ENCODE measurements at regions not wholly inside any gene's neighbourhood (a gene's known extent, or its start where the extent isn't known, plus 50 kb on each side); places are given as distances from the start of the nearest gene placed in this dataset.

GRCh38 chr18:67865400-67865799, 348.9 kb upstream of the DSEL start:
- no peaks in the 10 kb centered on the region for H3K4me1 Mint-ChIP-seq
- ChIA-PET CTCF (no interaction called here), POLR2A (no interaction called here)
- H3K36me3 Mint-ChIP-seq (ENCODE audit: low read depth), result no peaks in the 10 kb centered on the region
- no peak overlapping the region for H3K4me3 Mint-ChIP-seq
- no peaks in the 10 kb centered on the region for H3K27me3 Mint-ChIP-seq
- H3K27ac Mint-ChIP-seq, result no peak overlapping the region
- no peaks in the 10 kb centered on the region for H3K9me3 Mint-ChIP-seq
- DNase-seq, result no peak

GRCh38 chr18:67864677-67865340, 348.3 kb upstream of the DSEL start:
- CTCF ChIA-PET, result no interaction called here
- H3K4me3 Mint-ChIP-seq, result no peak overlapping the region

GRCh38 chr18:67862069-67862468, 345.5 kb upstream of the DSEL start:
- Mint-ChIP-seq H3K4me1 (no peaks in the 10 kb centered on the region), H3K4me3 (no peak overlapping the region), H3K36me3 (ENCODE audit: low read depth) (no peaks in the 10 kb centered on the region), H3K27me3 (no peaks in the 10 kb centered on the region), H3K9me3 (no peaks in the 10 kb centered on the region), H3K27ac (no peak overlapping the region)
- DNase-seq, result no peak
- ChIA-PET CTCF (no interaction called here), POLR2A (no interaction called here)

More at GRCh38 chr18:67864677-67865340, 348.3 kb upstream of the DSEL start:
- H3K27me3 Mint-ChIP-seq, result no peaks in the 10 kb centered on the region
- H3K27ac Mint-ChIP-seq, result no peak overlapping the region
- POLR2A ChIA-PET, result no interaction called here
- H3K36me3 Mint-ChIP-seq (ENCODE audit: low read depth), result no peaks in the 10 kb centered on the region
- H3K9me3 Mint-ChIP-seq, result no peaks in the 10 kb centered on the region
- no peaks in the 10 kb centered on the region for H3K4me1 Mint-ChIP-seq
- no peak for DNase-seq

- Mint-ChIP-seq H3K4me3 (no peak overlapping the region), H3K4me1 (no peaks in the 10 kb centered on the region), H3K27ac (no peak overlapping the region), H3K27me3 (no peaks in the 10 kb centered on the region), H3K9me3 (no peaks in the 10 kb centered on the region), H3K36me3 (ENCODE audit: low read depth) (no peaks in the 10 kb centered on the region)
- CTCF ChIA-PET, result no interaction called here
- POLR2A ChIA-PET, result no interaction called here
- DNase-seq, result no peak
Measured at GRCh38 chr18:67854340-67854739, 337.8 kb upstream of the DSEL start.

- DNase-seq, result no peak
- POLR2A ChIA-PET, result no interaction called here
- H3K36me3 Mint-ChIP-seq (ENCODE audit: low read depth), result no peaks in the 10 kb centered on the region
- H3K27ac Mint-ChIP-seq, result no peak overlapping the region
- H3K27me3 Mint-ChIP-seq, result no peaks in the 10 kb centered on the region
- no peaks in the 10 kb centered on the region for H3K4me1 Mint-ChIP-seq
- no peak overlapping the region for H3K4me3 Mint-ChIP-seq
- CTCF ChIA-PET, result no interaction called here
- no peaks in the 10 kb centered on the region for H3K9me3 Mint-ChIP-seq
Measured at GRCh38 chr18:67846422-67847098, 330.0 kb upstream of the DSEL start.

GRCh38 chr18:67845035-67845434, 328.5 kb upstream of the DSEL start:
- Mint-ChIP-seq H3K4me3 (no peak overlapping the region), H3K9me3 (no peaks in the 10 kb centered on the region), H3K36me3 (ENCODE audit: low read depth) (no peaks in the 10 kb centered on the region), H3K27me3 (no peaks in the 10 kb centered on the region), H3K27ac (no peak overlapping the region), H3K4me1 (no peaks in the 10 kb centered on the region)
- ChIA-PET POLR2A (no interaction called here), CTCF (no interaction called here)
- DNase-seq, result no peak

GRCh38 chr18:67840379-67840778, 323.9 kb upstream of the DSEL start:
- Mint-ChIP-seq H3K27me3 (no peaks in the 10 kb centered on the region), H3K4me1 (no peaks in the 10 kb centered on the region), H3K4me3 (no peak overlapping the region), H3K27ac (no peak overlapping the region), H3K36me3 (ENCODE audit: low read depth) (no peaks in the 10 kb centered on the region), H3K9me3 (no peaks in the 10 kb centered on the region)
- ChIA-PET POLR2A (no interaction called here), CTCF (no interaction called here)
- DNase-seq, result no peak

GRCh38 chr18:67818432-67818831, 301.9 kb upstream of the DSEL start:
- CTCF ChIA-PET, result no interaction called here
- Mint-ChIP-seq H3K27me3 (no peaks in the 10 kb centered on the region), H3K4me1 (no peaks in the 10 kb centered on the region), H3K9me3 (no peaks in the 10 kb centered on the region), H3K27ac (no peak overlapping the region), H3K36me3 (ENCODE audit: low read depth) (no peaks in the 10 kb centered on the region), H3K4me3 (no peak overlapping the region)
- no peak for DNase-seq
- POLR2A ChIA-PET, result no interaction called here

GRCh38 chr18:67815280-67815679, 298.8 kb upstream of the DSEL start:
- Mint-ChIP-seq H3K9me3 (no peaks in the 10 kb centered on the region), H3K36me3 (ENCODE audit: low read depth) (no peaks in the 10 kb centered on the region), H3K4me1 (no peaks in the 10 kb centered on the region), H3K27me3 (no peaks in the 10 kb centered on the region), H3K4me3 (no peak overlapping the region), H3K27ac (no peak overlapping the region)
- CTCF ChIA-PET, result no interaction called here
- DNase-seq, result no peak
- POLR2A ChIA-PET, result no interaction called here

- POLR2A ChIA-PET, result no interaction called here
- Mint-ChIP-seq H3K27me3 (no peaks in the 10 kb centered on the region), H3K27ac (no peak overlapping the region), H3K9me3 (no peaks in the 10 kb centered on the region), H3K36me3 (ENCODE audit: low read depth) (no peaks in the 10 kb centered on the region), H3K4me1 (no peaks in the 10 kb centered on the region), H3K4me3 (no peak overlapping the region)
- DNase-seq, result no peak
- CTCF ChIA-PET, result no interaction called here
Measured at GRCh38 chr18:67813380-67814028, 297.0 kb upstream of the DSEL start.

GRCh38 chr18:67805261-67805660, 288.7 kb upstream of the DSEL start:
- Mint-ChIP-seq H3K4me1 (no peaks in the 10 kb centered on the region), H3K9me3 (peaks cover 2% of the 10 kb centered on the region), H3K36me3 (ENCODE audit: low read depth) (no peaks in the 10 kb centered on the region), H3K4me3 (no peak overlapping the region), H3K27ac (no peak overlapping the region), H3K27me3 (no peaks in the 10 kb centered on the region)
- DNase-seq, result no peak
- ChIA-PET POLR2A (no interaction called here), CTCF (interaction anchor here (0.6 kb wide), 1 partner anchor 788 kb away, joined by 3 read pairs; no protein-coding TSS in a partner anchor)

GRCh38 chr18:67794521-67794920, 278.0 kb upstream of the DSEL start:
- ChIA-PET POLR2A (no interaction called here), CTCF (no interaction called here)
- Mint-ChIP-seq H3K4me1 (no peaks in the 10 kb centered on the region), H3K9me3 (no peaks in the 10 kb centered on the region), H3K27ac (no peak overlapping the region), H3K27me3 (no peaks in the 10 kb centered on the region), H3K4me3 (no peak overlapping the region), H3K36me3 (ENCODE audit: low read depth) (no peaks in the 10 kb centered on the region)
- no peak for DNase-seq

GRCh38 chr18:67790527-67790926, 274.0 kb upstream of the DSEL start:
- Mint-ChIP-seq H3K4me3 (no peak overlapping the region), H3K36me3 (ENCODE audit: low read depth) (no peaks in the 10 kb centered on the region), H3K27ac (no peak overlapping the region), H3K9me3 (no peaks in the 10 kb centered on the region), H3K4me1 (no peaks in the 10 kb centered on the region), H3K27me3 (no peaks in the 10 kb centered on the region)
- DNase-seq, result no peak
- ChIA-PET CTCF (no interaction called here), POLR2A (no interaction called here)

GRCh38 chr18:67789165-67789545, 272.6 kb upstream of the DSEL start:
- Mint-ChIP-seq H3K27ac (no peak overlapping the region), H3K27me3 (no peaks in the 10 kb centered on the region), H3K36me3 (ENCODE audit: low read depth) (no peaks in the 10 kb centered on the region), H3K4me3 (no peak overlapping the region), H3K4me1 (no peaks in the 10 kb centered on the region), H3K9me3 (no peaks in the 10 kb centered on the region)
- ChIA-PET POLR2A (no interaction called here), CTCF (no interaction called here)
- DNase-seq, result no peak
